ENCODE measurements at regions not wholly inside any gene's neighbourhood (a gene's known extent, or its start where the extent isn't known, plus 50 kb on each side); places are given as distances from the start of the nearest gene placed in this dataset.
"Not testable (repeated sequence)": the region's sequence is repeated elsewhere in the genome, so short reads cannot be mapped to it uniquely, and the experiment has no call there.

DNA sequence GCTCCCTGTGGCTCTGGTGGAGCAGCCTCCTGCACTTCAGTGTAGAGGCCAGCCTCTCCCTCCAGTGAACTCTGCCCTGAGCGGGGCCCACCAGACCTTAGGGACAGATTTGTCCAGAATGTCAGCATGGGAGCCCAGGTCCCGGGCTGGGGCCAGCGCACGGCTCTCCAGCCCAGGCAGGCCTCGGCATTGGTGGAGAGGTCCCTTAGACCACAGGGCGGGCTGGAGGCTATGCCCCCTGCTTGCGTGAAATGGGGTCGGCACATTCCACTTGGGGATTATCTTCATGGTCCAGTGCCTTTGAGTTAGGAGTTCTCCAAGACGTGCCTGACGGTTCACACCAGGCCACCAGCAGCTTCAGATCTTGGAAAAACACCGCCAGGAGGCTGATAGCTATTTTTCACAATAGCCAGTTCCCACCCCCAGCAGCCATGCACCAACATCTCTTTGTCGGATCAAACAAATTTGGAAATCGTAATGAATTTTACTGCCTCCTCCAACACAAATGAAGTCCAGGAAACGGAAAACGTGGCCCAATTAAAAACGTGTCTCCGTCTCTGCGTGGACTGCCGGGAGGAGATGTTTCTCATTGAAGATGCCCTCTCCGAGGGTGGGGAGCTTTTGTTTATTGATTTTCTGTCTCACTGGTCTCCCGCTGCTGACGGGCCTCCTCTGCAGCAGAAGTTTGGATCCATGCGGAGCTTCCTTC, 110.0 kb upstream of the CIBAR2 start:
- no peak for DNase-seq

DNA sequence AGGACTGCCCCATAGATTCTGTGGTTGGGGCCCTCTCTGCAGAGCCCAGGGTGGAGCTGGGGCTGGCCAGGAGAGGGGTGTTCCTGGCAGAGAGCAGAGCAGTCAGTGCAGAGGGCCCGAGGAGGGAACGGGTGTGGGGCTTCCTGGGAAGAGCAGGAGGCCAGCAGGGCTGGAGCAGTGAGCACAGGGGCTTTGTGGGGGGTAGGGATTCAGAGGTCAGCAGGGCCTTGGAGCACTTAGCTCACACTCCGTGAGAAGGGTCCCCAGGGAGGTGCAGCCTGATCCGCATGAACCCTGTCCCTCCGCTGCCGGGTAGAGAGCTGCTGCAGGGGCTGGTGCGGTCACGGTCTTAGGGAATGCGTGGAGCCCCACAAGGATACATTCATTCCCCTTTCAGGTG, 113.0 kb upstream of the CIBAR2 start:
- no peak for DNase-seq

DNA sequence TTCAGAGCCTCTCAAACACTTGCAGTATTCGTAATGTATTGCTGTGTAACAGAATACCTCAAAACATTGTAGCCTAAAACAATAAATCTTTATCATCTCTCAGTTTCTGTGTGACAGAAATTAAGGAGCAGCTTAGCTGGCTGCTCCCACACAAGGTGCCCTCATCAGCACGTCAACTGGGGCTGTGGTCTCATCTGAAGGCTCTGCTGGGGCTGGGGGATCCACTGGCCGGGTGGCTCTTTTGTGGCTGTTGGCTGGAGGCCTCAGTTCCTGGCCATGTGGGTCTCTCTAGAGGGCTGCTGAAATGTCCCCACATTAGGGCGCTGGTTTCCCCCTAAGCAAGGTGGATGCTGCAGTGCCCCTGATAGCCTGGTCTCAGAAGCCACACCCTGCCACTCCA, 113.4 kb upstream of the CIBAR2 start:
- DNase-seq: no peak

DNA sequence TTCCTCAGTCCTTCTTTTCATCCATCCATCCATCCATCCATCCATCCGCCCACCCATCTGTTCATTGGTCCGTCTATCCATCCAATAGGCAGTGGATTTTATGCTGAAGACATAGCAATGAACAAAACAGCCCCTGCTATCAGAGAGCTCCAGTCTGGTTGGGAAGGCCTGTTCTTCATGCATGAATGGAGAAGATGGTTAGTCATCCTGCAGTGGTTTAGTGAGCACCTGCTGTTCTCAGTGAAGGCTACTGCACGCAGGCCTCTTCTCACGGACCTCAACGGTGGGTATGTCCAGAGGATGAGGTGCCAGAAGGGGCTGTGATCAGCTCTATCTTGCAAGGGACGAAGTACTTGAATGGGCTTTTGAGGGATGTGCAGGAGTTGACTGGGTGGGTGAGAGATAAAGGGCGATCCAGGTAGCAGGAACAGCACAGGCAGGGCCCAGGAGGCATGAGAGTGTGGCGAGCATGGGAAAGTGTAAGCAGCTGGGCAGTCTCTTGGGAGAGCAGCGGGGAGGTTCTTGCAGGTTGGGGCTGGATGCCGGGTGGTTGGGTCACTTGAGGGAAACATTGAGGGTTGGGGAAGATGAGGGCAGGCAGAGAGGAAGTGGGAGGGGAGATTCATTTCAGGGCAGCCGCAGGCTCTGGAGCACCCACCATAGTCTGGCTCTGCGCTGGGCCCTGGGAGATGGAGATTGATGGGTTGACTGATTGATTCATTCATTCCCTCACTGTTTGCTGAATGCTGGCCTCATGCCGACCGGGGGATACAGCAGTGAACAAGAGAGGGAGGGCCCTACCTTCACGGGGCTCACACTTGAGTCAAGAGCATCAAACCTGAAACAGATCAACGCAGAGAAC, 115.0 kb upstream of the CIBAR2 start:
- DNase-seq: no peak

DNA sequence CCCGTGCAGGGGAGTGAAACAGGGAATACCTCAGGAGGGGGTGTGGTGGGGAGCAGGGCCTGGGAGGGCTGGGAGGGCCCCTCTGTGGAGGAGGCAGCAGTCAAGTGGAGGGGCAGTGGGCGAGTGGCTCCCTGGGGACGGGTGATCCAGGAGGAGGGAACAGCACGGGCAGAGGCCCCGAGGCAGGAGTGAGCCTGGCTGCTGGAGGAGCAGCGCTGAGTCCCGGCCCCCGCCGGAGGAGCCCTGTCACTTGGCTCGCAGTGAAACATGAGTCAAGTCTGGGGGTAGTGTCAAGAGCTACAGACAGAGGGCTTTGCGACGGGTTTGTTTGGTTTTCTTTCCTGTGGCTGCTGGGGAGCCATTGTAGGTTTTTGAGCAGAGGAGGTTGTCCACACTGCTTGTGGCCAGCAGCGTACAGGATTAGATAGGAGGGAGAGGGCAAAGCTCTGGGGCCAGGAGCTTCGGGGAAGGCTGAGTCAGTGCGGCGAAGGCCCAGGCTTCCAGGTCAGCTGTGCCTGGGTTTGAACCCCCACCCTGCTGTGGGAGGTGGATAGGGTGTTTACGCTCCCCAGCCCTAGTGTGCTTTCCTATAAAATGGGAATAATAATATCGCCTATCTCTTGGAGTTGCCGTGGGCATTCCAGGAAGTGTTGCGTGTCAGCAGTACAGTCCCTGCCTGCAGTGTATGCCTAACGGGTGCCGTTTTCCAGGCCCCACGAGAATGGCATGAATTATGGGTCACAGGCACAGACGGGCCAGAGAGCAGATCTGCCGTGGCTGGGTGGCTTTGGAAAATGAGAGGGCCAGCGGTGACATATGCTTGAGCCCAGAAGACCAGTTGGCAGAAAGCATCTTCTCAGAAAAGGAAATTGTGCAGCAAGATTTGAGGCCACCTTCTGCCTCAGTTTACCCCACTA, 115.9 kb upstream of the CIBAR2 start:
- no peak for DNase-seq

DNA sequence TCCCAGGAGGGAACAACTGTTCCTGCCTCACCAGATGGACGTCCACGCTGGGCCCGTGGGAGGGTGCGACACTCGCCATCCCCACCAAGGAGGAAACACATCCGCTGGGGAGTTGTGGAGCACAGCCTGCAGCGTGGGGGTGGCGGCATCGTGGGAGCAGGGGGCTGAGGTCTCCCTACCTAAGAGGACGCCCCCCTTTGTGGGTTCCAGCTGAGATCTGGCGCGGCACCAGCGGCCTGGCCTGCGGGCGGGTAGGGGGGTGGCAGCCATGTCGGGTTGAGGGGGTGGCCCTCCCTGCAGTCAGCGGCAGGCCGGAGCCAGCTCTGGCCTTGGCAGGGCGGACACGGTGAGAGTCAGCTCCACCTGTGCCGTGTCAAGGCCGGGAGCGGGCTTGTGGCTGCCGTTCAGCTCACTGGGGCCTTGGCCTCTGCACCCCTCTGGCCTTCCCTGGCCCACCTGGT, 116.7 kb upstream of the CIBAR2 start:
- DNase-seq: no peak

DNA sequence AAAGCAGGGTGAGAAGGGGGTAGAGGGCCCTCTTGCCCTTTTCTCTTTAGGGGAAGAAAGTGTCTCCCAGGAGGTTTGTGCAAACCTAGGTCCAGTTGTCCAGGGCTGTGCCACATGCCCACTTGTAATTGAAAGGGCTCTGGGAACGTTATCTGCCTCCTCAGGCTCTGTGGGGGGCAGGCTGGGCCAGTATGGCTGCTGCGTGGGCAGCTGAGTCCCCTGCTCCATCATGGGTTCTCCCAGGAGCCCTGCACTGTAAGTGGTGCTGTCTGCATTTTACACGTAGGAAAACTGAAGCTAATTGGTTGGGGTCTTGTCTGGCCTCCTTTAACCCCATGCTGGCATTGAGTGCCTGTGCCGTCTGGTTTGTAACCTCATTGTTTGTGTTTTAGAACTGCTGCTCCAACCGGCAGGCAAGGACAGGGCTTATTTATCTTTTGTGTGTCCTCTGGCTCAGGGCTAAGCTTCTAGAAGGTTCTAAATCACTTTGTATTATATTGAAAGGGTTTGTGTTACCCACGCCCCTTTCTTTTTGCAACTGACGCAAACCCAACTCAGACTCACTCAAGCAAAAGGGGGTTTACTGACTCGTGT, 117.7 kb upstream of the CIBAR2 start:
- no peak for DNase-seq

DNA sequence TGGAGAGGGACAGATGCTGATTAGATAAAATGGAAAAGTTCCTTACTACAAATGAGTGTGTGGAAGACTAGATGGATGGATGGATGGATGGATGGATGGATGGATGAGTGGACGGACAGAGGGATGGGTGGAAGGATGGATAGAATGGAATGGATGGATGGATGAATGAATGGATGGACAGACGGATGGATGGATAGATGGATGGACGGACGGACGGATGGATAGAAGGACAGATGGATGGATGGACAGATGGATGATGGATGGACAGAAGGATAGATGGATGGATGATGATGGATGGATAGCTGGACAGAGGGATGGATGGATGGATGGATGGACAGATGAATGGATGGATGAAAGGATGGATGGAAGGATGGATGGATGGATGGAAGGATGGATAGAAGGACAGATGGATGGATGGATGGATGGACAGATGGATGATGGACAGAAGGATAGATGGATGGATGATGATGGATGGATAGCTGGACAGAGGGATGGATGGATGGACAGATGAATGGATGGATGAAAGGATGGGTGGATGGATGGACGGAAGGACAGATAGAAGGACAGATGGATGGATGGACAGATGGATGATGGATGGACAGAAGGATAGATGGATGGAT, 118.6 kb upstream of the CIBAR2 start:
- DNase-seq: not testable (repeated sequence)

DNA sequence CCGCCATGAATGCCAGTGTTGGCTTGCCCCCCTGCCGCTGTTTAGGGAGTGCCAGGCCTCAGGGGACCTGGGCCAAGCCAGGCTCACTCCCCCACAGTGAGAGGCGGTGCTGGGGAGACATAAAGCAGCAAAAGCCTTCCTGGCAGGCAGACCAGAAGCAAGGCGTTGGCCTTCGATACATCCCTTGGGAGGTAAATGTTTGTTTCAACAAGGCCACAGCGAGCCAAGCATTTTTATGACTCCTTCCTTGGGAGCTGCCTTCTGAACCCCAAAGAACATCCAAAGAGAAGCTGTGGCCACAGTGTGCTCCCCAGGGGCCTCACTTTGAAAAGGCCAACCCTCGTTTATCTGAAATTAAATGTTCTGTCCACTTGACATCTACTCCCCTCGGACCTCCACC, 119.7 kb upstream of the CIBAR2 start:
- DNase-seq: no peak

DNA sequence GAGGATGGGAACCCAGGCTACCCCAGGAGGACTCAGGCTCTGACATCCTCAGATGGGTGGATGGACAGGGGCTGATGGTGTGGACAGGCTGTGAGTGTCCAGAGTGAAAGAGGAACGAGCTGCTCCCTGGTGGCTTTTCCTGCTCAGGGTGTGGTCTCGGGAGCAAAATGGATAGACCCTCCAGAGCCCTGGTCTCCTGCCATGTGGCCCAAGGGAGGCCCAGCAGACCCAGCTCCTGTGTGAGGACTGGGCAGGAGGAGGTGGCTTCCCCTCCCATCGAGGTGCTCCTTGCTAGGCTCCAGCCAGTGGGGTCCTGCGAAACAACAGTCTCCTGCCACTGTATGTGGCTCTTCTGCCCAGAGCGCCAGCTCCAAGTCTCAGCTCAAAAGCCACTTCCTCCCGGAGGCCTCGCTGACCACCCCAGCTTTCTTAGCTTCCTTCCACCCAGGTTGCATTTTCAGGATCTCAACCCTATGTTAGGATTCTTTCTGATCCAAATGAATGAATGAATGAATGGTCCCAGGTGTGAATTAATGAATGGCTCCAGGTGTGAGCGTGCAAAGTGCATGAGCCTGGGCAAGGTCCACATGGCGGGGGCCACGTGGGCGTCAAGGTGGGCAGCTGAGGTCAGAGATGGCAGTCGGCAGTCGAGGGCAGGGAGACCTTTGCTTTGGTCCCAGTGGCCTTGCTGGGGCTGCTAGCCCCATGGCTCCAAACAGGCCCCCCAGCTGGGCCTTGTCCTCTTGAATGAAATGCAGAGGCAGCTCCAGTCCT, 120.3 kb upstream of the CIBAR2 start:
- DNase-seq: no peak

DNA sequence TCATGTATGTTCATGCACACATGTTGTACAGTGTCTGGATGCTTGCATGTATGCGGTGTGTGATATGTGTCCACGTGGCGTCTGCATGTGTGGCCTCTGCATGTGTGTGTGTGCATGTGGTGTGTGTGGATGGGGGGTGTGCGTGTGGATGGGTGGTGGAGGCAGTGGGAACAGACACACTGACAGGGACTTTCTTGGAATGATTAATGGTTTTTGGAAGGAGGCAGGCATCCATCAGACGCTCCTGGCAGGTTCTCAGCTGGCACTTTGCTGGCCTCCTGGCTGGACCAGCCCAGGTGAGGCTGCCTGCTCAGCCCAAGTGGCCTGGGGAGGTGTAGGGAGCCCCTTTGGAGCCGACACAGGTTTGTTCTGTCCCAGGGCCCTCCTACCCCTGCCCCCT, 121.2 kb upstream of the CIBAR2 start:
- DNase-seq: no peak

DNA sequence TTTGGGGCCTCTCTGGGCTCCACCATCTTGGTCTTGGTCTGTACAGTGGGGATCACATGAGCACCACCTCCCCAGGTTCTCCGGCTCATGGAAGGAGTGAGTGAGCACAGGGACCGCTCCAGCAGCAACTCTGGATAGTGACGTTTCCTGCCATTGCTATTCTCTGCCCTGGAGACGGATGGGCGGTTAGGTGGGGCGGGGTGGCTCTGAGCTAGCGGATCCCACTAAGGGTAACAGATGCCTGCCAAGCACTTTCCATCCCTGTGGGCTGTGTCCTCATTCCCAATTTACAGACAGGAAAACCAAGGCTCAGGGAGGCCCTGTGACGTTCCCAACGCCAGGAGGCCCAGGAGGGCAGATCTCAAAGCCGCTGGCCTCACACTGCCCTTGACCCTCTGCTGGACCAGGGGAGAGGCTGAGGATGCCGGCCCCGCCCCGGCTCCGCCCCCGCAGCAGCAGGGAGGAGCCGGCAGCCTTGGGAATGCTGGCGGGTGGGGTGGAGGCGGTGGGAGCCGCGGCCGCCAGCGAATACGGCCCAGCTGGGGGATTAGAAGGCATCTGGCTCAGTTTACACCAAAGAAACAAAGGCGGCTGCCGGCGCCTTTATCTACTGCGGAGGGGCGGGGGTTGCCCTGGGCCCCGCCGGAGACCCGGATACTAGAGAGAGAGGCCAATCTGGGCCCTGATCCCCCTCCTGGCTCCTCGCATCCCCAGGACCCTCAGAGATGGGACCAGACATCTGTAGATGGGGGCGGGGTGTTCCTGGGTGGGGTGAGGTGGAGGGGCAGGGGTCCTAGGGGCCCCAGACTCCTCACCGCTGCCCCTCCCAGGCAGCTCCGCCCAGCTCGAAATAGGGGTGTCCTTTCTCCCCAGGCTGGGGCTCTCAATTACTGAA, 122.3 kb upstream of the CIBAR2 start:
- no peak for DNase-seq

DNA sequence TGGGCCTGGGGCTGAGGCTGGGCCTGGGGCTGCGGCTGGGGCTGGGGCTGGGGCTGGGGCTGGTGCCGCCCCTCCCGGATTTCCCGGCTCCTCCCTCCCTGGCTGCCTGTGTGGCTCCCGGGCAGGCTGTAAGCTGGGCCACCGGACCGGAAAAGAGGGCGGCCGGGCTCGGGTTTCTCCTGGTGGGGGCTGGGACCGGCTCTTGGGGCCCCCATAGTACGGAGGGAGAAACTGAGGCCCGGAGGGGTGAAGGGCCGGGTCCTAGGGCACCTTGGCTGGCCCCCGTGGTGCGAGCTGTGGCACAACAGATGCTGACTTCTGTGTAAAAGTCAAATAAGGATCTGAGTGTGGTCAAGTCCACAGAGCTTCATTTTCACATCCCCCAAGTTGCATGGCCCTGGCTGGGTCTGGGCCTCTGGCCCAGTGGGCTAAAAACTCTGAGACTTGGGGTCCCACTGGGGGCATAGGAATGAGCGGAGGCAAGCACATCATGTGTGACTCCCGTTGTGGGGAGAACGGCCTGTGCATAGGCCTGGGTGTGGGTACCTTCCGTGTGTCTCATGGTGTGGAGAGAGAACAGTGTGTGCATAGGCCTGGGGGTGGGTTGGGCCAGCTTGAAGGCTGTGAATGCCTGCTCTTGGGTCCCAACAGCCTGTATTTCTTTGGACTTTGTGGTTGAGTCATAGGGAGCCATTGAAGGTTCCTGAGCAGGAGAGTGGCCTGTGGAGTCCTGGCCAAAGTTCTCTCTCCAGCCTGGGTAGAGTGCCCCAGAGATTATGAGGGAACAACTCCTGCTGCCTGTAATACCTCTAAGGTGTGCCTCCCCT, 123.9 kb upstream of the CIBAR2 start:
- no peak for DNase-seq

DNA sequence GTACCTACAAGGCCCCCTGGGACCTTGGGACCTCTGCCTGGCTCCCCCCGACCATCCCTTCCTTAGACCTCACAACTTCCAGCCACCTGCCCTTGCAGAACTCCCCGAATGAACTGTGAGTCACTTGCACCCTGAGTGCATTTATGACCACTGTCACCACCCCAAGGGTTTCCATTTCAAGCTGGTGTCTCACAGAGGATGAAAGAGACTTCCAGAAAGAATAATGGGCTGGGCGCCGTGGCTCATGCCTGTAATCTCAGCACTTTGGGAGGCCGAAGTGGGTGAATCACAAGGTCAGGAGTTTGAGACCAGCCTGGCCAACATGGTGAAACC, 124.5 kb upstream of the CIBAR2 start:
- DNase-seq: no peak

DNA sequence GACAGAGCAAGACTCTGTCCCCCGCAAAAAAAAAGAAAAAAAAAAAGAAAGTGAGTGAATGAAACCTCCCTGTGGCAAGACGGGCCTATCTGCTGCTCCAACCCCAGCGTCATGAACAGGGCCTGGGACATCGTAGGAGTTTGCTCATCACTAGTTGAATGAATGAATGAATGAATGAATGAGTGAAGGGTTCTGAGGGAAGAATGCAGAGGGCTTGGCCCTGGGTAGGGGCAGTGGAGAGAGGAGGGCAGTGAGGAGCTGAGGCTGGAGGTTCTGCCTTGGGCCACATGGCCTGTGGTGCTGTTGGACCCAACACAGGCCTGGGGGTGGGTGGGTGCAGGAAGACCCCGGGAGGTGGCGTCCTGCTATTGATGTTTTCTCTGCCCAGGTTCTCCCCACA, 125.5 kb upstream of the CIBAR2 start:
- DNase-seq: no peak

DNA sequence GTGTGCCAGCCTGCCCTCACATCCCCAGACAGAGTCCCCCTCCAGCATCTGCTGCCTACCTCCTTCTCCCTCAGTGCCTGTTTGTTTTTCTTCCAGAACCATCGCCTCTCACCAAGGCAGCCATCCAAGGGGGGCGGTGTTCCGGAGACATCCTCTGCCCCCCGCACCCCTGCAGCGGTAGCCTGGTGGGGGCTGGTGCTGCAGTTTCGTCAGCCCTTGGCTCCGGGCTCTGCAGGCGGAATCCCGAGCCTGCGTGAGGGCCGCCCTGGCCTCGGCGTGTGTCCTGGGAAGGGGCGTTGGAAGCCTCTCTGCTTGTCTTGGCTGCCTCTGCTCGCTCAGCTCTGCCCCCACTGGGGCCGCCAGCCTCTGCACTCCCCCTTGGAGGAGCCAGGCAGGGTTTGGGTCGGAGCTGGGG, 126.0 kb upstream of the CIBAR2 start:
- DNase-seq: no peak

DNA sequence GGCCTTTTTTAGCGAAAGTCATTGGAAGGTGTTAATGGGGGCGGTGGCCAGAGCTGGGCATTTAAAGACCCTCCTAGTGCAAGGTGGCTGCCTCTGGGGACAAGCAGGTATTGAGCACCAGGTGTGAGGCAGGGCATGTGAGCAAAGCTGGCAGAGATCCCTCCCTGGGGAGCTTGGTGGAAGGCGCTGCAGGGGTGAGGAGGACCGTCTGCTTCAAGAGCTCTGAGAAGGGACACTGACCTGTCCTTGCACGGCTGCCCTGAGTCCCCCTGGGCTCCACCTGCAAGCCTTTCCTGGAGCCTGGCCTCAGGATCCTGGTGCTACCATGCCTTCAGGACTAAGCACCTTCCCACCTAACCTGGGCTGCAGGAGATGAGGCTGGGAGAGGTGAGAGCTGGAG, 127.0 kb upstream of the CIBAR2 start:
- DNase-seq: no peak

DNA sequence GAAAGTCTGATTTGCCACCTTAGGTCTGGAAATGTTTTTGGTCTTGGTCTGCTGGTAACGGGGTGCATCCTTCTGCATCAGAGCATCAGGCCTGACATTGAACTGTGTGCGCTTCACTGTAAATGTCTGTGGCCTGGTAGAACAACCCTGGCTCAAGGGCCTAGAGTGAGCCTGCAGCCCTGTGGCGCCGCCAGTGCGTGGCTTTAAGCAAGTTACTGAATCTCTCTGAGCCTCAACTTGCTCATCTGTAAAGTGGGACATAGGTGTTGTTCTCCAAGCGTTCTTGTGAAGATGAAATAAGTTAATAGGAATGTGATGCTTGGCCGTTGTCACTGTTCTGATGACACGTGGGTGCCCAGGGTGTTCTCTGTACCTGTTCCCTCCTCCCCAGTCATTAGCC, 127.6 kb upstream of the CIBAR2 start:
- DNase-seq: no peak

All from stimulated activated CD4-positive, alpha-beta T cell treated with anti-CD3 and anti-CD28 coated beads, Interleukin-1b, Interleukin-23, amount 100 ng/mL, for 48 hours (primary cell).